HG02840 (cell line): ENCODE measurements at regions not wholly inside any gene's neighbourhood (a gene's known extent, or its start where the extent isn't known, plus 50 kb on each side); places are given as distances from the start of the nearest gene placed in this dataset.

ENCODE experiments used
- ATAC-seq: cut with Tn5 transposase; IDR thresholded peaks from one replicate; pipeline ENCODE4 v1.9.1; 2021; ENCODE audit warnings: mild to moderate bottlenecking, moderate library complexity, moderate number of reproducible peaks; ENCODE audit not compliant: unreplicated experiment, low FRiP score

- no peak for ATAC-seq
Measured at GRCh38 chr15:62624547-62625378, 417.8 kb upstream of the TPM1 start.

GRCh38 chr15:62625429-62626033, 417.0 kb upstream of the TPM1 start:
- no peak for ATAC-seq

- ATAC-seq: no peak
Measured at GRCh38 chr15:62626903-62627302, 415.6 kb upstream of the TPM1 start.

GRCh38 chr15:62631076-62631724, 411.3 kb upstream of the TPM1 start:
- ATAC-seq: no peak

GRCh38 chr15:62636823-62637573, 405.5 kb upstream of the TPM1 start:
- ATAC-seq: no peak

- no peak for ATAC-seq
Measured at GRCh38 chr15:62637574-62637897, 405.0 kb upstream of the TPM1 start.

GRCh38 chr15:62637950-62638619, 404.5 kb upstream of the TPM1 start:
- ATAC-seq: no peak

- ATAC-seq: no peak
Measured at GRCh38 chr15:62639432-62639831, 403.1 kb upstream of the TPM1 start.

GRCh38 chr15:62639906-62640605, 402.5 kb upstream of the TPM1 start:
- ATAC-seq: no peak

- no peak for ATAC-seq
Measured at GRCh38 chr15:62641825-62642224, 400.7 kb upstream of the TPM1 start.

GRCh38 chr15:62643572-62643971, 399.0 kb upstream of the TPM1 start:
- ATAC-seq: no peak

- no peak for ATAC-seq
Measured at GRCh38 chr15:62644216-62644888, 398.2 kb upstream of the TPM1 start.

GRCh38 chr15:62644889-62645742, 397.4 kb upstream of the TPM1 start:
- ATAC-seq: no peak

GRCh38 chr15:62647202-62647842, 395.2 kb upstream of the TPM1 start:
- no peak for ATAC-seq

- ATAC-seq: no peak
Measured at GRCh38 chr15:62647843-62648505, 394.6 kb upstream of the TPM1 start.

- no peak for ATAC-seq
Measured at GRCh38 chr15:62648954-62649353, 393.6 kb upstream of the TPM1 start.

- ATAC-seq: peak; percentile 60
Measured at GRCh38 chr15:62649793-62650420, 392.6 kb upstream of the TPM1 start.
